ENCODE measurements at regions not wholly inside any gene's neighbourhood (a gene's known extent, or its start where the extent isn't known, plus 50 kb on each side); places are given as distances from the start of the nearest gene placed in this dataset.
A peak's percentile ranks its signal among the peaks of the same experiment; 100 is the strongest.

DNA sequence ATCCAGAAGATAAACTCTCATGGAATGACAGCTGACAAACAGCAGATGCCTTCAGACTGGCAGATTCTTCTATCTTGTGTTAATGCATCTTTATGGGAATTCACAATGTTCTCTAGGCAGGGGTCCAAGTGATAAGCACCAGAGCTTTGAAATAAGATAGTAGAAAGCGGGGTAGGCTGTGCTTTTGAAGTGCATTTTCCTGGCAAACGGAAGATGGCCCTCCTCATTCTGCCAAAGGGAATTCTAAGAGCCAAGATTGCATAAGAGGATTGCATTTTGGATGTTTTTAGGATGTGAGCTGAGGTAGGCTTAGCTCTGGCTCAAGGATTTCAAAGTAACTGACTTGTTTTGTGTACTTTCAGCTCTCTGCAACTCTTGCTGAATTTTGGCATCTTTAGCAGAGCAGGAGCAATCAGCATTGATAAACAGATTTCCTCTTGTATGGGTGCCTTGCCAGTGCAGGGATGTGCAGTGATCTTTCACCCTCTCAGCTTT is 298.5 kb upstream of the KLF6 start:
- TF ChIP-seq, protein P1, sequence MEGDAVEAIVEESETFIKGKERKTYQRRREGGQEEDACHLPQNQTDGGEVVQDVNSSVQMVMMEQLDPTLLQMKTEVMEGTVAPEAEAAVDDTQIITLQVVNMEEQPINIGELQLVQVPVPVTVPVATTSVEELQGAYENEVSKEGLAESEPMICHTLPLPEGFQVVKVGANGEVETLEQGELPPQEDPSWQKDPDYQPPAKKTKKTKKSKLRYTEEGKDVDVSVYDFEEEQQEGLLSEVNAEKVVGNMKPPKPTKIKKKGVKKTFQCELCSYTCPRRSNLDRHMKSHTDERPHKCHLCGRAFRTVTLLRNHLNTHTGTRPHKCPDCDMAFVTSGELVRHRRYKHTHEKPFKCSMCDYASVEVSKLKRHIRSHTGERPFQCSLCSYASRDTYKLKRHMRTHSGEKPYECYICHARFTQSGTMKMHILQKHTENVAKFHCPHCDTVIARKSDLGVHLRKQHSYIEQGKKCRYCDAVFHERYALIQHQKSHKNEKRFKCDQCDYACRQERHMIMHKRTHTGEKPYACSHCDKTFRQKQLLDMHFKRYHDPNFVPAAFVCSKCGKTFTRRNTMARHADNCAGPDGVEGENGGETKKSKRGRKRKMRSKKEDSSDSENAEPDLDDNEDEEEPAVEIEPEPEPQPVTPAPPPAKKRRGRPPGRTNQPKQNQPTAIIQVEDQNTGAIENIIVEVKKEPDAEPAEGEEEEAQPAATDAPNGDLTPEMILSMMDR (conservative IDR thresholded peaks at IDR 0.05; ENCODE audit: low read depth, low read length): no peak
- DNase-seq (ENCODE audit: low read depth): no peak
- no peak overlapping the region for H3K4me3 ChIP-seq (ENCODE audit: low read depth, low read length)

- H3K4me3 ChIP-seq (ENCODE audit: low read depth, low read length): no peak overlapping the region
- TF ChIP-seq, protein P1 (conservative IDR thresholded peaks at IDR 0.05; ENCODE audit: low read depth, low read length): no peak
- peak; percentile 28 for DNase-seq (ENCODE audit: low read depth)
Measured at GRCh38 chr10:4082861-4083260, 297.9 kb upstream of the KLF6 start.

- no peak for DNase-seq (ENCODE audit: low read depth)
- no peak overlapping the region for H3K4me3 ChIP-seq (ENCODE audit: low read depth, low read length)
- TF ChIP-seq, protein P1 (conservative IDR thresholded peaks at IDR 0.05; ENCODE audit: low read depth, low read length): no peak
Measured at GRCh38 chr10:4081685-4082111, 296.7 kb upstream of the KLF6 start.

- no peak for DNase-seq (ENCODE audit: low read depth)
Measured at GRCh38 chr10:4080225-4080805, 295.3 kb upstream of the KLF6 start.

GRCh38 chr10:4079803-4080202 is 294.8 kb upstream of the KLF6 start:
- DNase-seq (ENCODE audit: low read depth): no peak
- H3K4me3 ChIP-seq (ENCODE audit: low read depth, low read length): no peak overlapping the region
- TF ChIP-seq, protein P1 (conservative IDR thresholded peaks at IDR 0.05; ENCODE audit: low read depth, low read length): no peak

More at GRCh38 chr10:4080225-4080805, 295.3 kb upstream of the KLF6 start:
- TF ChIP-seq, protein P1 (conservative IDR thresholded peaks at IDR 0.05; ENCODE audit: low read depth, low read length): no peak
- H3K4me3 ChIP-seq (ENCODE audit: low read depth, low read length): no peak overlapping the region

- H3K4me3 ChIP-seq (ENCODE audit: low read depth, low read length): no peak overlapping the region
- no peak for DNase-seq (ENCODE audit: low read depth)
- TF ChIP-seq, protein P1 (conservative IDR thresholded peaks at IDR 0.05; ENCODE audit: low read depth, low read length): no peak
Measured at GRCh38 chr10:4077804-4078203, 292.8 kb upstream of the KLF6 start.

DNA sequence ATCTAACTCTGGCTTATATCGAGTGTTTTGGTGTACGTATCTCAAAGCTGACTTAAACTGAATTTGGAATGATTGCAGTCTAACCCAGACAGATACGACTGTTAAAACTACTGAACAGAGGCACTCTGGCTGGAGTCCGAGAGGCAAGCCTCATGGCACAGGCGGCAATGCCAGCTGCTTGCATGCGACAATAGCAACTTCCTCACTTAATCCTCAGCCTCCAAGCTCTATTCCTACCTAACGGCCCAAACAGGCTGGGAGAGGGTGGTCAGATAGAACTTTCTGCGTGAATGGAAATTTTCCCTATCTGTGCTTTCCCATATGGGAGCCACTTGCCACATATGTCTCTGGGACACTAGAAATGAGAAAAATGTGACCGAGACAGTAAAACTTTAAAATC is 292.0 kb upstream of the KLF6 start:
- TF ChIP-seq, protein P1 (conservative IDR thresholded peaks at IDR 0.05; ENCODE audit: low read depth, low read length): no peak
- no peak overlapping the region for H3K4me3 ChIP-seq (ENCODE audit: low read depth, low read length)
- DNase-seq (ENCODE audit: low read depth): no peak
